ENCODE measurements at regions not wholly inside any gene's neighbourhood (a gene's known extent, or its start where the extent isn't known, plus 50 kb on each side); places are given as distances from the start of the nearest gene placed in this dataset.

DNA sequence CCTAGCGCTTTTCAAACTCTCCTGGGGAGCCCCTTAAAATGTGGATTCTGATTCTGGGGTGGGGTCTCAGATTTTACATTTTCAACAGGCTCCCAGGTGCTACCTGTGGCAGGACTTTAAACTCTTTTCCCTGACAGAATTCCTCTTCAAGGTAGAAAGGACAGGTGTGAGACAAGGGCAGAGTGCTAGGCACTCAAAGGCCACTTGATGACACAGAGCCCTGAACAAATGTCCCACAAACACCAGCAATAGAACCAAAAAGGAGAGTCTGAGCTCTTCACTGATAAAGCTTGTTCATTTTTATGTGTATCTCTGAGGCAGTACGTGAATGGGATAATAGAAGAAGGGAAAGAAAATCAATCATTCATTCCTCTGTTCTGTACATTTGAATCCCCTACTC is 77.7 kb upstream of the PELI1 start:
- no peak for DNase-seq (ENCODE audit: low spot score)

DNA sequence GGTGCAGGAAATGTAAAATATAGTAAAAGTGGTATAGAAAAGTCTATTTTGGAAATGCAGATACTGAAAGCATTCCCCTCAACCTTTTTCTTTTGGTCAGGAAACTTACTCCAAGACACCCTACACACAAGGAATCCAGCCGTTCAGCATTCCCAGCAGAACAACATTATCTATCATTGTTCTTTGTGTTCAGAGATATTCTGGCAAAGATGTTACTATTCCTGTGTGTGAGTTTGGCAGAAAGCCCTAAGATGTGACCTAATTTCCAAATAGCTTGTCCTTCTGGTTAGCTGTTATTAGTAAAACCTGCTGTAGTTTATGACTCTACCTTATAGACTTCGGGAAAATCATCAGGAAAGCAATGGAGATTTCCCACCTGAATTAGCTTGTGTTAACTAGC is 78.1 kb upstream of the PELI1 start:
- no peak for DNase-seq (ENCODE audit: low spot score)

DNA sequence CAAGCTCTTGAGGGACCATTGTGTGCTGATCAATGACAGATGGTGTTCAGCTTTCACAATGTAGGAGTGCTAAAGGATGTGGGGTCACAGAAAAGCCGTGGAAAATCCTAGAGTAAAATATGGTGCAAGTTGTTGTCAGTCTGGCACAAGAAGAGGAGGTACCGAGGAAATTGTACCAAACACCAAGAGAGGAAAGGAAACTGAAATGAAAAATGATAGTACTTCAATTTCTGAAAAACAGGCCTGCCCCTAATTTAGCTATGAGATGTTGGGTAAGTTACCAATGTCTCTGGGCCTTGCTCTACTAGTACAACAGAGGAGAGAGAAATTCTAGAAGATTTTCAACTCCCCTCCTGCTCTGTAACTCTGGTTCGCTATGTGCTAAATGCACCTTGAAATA is 78.8 kb upstream of the PELI1 start:
- no peak for DNase-seq (ENCODE audit: low spot score)

GRCh38 chr2:64225491-64225890 is 81.3 kb upstream of the PELI1 start:
- no peak for DNase-seq (ENCODE audit: low spot score)

- DNase-seq (ENCODE audit: low spot score), result no peak
Measured at GRCh38 chr2:64226611-64227010, 82.4 kb upstream of the PELI1 start.

GRCh38 chr2:64227603-64228125 is 83.4 kb upstream of the PELI1 start:
- DNase-seq (ENCODE audit: low spot score), result no peak

DNA sequence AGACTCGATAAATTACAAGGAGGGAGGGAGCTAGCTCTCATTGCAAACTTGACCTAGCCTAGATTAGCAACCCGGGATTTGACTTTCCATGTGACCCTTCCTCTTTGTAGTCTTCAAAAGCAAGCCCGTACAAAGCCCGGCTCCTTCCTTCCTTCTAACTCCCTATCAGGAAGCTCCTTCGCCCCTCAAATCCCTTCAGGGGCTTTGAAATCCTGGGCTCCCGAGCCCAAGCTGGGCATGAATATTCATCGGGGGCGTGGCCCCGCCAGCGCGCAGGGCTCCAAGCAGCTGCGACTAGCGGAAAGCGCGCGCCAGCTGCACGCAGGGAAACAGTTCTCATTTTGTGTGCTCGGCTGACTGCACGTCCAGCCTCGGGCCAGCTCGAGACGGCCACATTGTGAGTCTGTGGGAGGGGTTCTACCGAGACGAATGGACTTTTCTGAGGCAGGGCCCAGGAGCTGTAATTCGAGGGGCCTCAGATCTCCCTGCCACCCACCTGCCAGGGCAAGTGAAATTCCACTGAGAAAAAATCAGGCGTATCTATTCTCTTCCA is 84.0 kb upstream of the PELI1 start:
- peak; percentile 72 for DNase-seq (ENCODE audit: low spot score)

DNA sequence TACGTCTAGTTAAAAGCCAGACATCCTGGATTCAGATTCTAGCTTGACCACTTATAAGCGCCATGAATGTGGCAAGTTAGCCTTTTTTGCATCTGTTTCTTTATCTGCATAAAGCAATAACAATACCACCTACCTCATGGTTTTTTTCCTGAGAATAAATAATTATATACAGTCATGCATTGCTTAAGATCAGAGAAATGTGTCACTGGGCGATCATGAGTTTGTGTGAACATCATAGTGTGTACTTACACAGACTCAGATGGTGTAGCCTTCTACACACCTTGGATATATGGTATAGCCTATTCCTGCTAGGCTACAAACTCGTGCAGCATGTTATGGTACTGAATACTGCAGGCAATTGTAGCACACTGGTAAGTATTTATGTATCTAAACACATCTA is 84.7 kb upstream of the PELI1 start:
- DNase-seq (ENCODE audit: low spot score), result no peak

GRCh38 chr2:64230540-64230939 is 86.3 kb upstream of the PELI1 start:
- no peak for DNase-seq (ENCODE audit: low spot score)

GRCh38 chr2:64232266-64232665 is 88.0 kb upstream of the PELI1 start:
- DNase-seq (ENCODE audit: low spot score), result no peak

GRCh38 chr2:64233376-64233922 is 89.2 kb upstream of the PELI1 start:
- no peak for DNase-seq (ENCODE audit: low spot score)

DNA sequence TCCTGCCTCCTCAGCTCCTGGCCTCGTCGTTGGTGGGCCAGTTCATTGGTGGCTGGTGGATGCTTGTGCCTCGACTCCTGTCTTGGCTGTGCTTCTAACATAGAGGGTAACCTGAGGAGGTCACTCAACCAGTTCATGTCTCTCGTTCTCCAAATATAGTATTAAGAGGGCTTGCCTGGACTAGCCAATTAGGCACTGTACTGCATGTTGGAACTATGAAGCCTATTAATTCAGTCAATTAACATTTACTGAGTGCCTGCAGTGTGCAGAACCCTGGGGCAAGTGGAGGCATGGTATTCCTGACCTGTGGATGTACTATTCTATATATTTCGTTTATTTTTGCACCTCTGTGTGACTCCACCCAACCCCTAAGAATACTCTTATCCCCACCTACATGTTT is 89.9 kb upstream of the PELI1 start:
- DNase-seq (ENCODE audit: low spot score), result no peak

DNA sequence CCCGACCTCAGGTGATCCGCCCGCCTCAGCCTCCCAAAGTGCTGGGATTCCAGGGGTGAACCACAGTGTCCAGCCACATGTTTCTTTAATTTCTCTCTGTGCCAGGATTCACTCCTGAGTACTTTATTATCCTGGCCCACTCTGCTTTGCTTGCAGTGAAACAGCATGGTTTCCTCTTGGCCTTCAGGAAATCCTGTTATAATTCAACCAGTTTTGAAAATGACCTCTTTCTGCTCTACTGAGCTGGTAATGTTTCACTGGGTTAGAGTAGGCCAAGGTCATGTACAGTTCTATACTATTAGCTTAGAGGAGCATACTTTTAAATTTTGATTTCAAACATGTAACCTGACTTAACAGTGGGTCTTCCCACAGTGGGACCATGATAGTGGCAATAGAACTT is 90.6 kb upstream of the PELI1 start:
- no peak for DNase-seq (ENCODE audit: low spot score)

GRCh38 chr2:64237266-64237665 is 93.0 kb upstream of the PELI1 start:
- DNase-seq (ENCODE audit: low spot score), result no peak

DNA sequence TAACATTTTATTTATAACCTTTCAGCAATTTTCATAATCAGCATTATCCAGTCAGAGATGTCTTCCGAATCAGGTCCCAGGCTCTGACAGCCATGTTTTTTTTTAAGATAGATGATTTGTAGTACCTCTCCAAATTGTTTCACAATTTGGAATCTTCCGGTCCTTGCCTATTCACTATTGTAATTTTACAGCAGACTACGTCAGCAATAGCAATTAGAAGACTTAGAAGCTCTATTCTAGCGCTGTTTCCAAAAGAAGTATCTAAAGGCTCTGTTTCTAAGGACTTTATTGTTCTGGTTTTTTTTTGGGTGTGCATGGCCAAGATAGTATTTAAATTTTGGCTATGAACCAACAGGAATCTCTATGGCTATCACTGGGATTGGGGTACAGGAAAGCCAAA is 94.6 kb upstream of the PELI1 start:
- DNase-seq (ENCODE audit: low spot score), result no peak

DNA sequence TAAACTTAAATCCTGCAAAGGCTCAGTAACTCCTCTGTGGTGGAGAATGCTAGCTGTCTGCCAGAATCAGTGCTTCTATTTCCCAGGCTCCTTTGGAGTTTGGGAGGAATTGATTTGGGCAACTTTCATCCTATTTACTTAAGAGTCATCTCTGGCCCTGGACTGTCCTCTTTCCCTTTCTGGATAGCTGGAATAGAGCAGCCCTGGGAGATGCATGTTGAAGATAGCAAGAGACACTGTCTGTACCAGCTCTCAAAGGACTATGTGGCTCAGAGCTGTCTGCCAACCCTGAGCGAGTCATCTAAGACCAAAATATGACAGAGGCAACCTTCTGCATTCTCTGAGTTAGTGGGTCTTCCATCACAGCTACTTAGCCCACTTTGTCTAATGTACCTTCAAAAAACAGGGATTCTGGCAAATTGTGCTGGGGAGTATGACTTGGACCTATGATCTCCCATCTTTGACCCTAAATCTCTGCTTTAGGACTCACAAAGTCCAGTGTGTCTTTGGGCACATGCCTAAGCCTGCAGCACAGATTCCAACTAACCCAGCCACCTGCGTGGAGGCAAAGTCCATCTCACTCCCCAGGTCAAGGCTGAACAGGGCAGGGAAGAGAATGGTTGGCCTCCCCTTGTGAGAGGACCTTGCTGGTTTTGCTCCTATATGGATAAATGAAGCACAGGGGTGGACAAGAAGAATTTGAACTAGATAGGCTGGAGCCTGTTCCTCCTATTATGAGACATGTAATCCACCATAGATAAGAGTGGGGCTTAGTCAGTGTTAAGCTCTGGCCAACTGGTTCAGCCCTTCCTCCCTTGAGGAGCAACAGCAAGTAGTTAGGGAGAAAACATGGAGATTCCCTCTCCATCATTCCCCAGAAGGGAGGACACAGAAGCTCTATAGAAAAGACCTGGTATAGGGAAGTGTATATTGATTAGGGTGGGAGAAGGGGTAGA is 99.1 kb upstream of the PELI1 start:
- peak; percentile 32 for DNase-seq (ENCODE audit: low spot score)

GRCh38 chr2:64244037-64244416 is 99.8 kb upstream of the PELI1 start:
- no peak for DNase-seq (ENCODE audit: low spot score)

- DNase-seq (ENCODE audit: low spot score), result no peak
Measured at GRCh38 chr2:64245631-64246030, 101.4 kb upstream of the PELI1 start.

DNA sequence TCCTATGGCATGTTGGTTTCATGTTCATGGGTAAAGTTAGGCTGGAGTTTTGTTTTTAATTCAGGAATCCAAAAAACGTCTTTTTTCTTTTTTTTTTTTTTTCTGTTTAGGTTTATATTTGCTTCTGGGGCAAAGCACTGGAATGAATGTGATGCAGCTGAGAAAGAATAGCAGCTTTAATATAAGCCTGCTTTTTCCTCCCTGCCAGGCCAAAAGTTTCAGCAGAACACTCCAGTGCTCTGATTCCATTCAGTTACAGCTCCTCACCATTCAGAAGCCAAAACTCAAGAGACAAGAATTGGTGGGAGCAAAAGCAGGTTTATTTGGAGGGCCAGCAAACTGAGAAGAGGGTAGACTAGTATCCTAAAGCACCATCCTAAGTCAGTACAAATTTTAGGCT is 102.7 kb upstream of the PELI1 start:
- DNase-seq (ENCODE audit: low spot score), result no peak

- DNase-seq (ENCODE audit: low spot score), result no peak
Measured at GRCh38 chr2:64249426-64249825, 105.2 kb upstream of the PELI1 start.

GRCh38 chr2:64250063-64250462 is 105.8 kb upstream of the PELI1 start:
- no peak for DNase-seq (ENCODE audit: low spot score)

DNA sequence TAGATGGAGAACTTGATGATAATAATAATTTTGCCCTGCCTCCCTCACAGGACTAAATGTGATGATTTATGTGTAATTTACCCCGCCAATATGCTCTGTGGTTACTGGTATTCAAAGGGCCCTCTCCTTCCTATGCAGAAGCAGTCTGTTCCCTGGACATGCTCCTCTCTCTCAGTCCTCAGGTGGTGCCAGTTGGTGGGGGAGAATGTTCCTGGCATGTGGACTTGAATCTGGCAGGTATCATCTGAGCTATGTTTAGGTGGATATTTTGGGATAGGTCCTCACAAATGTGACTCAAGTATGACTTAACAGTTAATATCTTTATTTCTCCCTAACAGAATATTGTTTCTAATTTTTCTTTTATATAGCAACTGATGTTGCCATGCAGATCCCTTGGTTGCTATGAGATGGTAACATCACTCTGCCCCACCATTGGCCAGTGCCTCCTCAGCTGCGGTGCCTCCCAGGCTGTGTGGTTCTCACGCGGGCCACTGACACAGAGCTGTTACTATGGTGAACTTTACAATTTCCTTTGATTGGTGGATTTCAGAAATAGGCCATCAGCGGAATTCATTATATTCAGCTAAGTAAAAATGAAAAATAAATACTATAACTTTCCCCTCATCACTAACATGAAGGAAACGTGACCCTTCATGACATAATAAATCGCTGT is 106.7 kb upstream of the PELI1 start:
- no peak for DNase-seq (ENCODE audit: low spot score)
